SK-N-SH treated with all-trans-retinoic acid at 6 μM for 48 hours (cell line): ENCODE measurements at regions not wholly inside any gene's neighbourhood (a gene's known extent, or its start where the extent isn't known, plus 50 kb on each side); places are given as distances from the start of the nearest gene placed in this dataset.

ENCODE experiments used
- ATAC-seq: fragments of 200-7000 bp; cut with Tn5 transposase; 3 replicates; pipeline ENCODE4 v1.9.1; 2020; ENCODE audit warnings: mild to moderate bottlenecking, moderate library complexity
- ARNTL ChIP-seq: fragments of 450-650 bp; formaldehyde crosslinking; IDR thresholded peaks from 2 replicates; pipeline ENCODE4 v1.5.0; 2020; ENCODE audit warnings: low read depth, mild to moderate bottlenecking, moderate library complexity, borderline replicate concordance
- BACH2 ChIP-seq: fragments of 250-450 bp; sonication (Bioruptor Pico); IDR thresholded peaks from 2 replicates; pipeline ENCODE4 v1.9.0; 2021; ENCODE audit warnings: mild to moderate bottlenecking, borderline replicate concordance
- CSDC2 ChIP-seq: fragments of 250-450 bp; sonication (Bioruptor Pico); IDR thresholded peaks from 2 replicates; pipeline ENCODE4 v1.5.0; 2020; ENCODE audit warnings: mild to moderate bottlenecking, moderate library complexity
- CSRNP3 ChIP-seq: fragments of 250-450 bp; sonication (Bioruptor Pico); IDR thresholded peaks from 2 replicates; pipeline ENCODE4 v1.5.1; 2021; ENCODE audit warnings: mild to moderate bottlenecking, moderate library complexity
- ESRRG ChIP-seq: fragments of 250-450 bp; sonication (Bioruptor Pico); IDR thresholded peaks from 2 replicates; pipeline ENCODE4 v1.6.1; 2021; ENCODE audit warnings: mild to moderate bottlenecking
- GLIS3 ChIP-seq: fragments of 250-450 bp; sonication (Bioruptor Pico); IDR thresholded peaks from 2 replicates; pipeline ENCODE4 v1.5.0; 2020; ENCODE audit warnings: mild to moderate bottlenecking, moderate library complexity
- ISL1 ChIP-seq: fragments of 250-450 bp; sonication (Bioruptor Pico); IDR thresholded peaks from 2 replicates; pipeline ENCODE4 v2.1.2; 2022; ENCODE audit warnings: mild to moderate bottlenecking, moderate library complexity
- OSR1 ChIP-seq: fragments of 250-450 bp; sonication (Bioruptor Pico); IDR thresholded peaks from 2 replicates; pipeline ENCODE4 v1.8.0; 2022; ENCODE audit warnings: moderate library complexity, mild to moderate bottlenecking, inconsistent platforms
- PATZ1 ChIP-seq: fragments of 250-450 bp; sonication (Bioruptor Pico); IDR thresholded peaks from 2 replicates; pipeline ENCODE4 v1.8.0; 2020; ENCODE audit warnings: mild to moderate bottlenecking, moderate library complexity, borderline replicate concordance
- PPARA ChIP-seq: fragments of 250-450 bp; sonication (Bioruptor Pico); IDR thresholded peaks from 2 replicates; pipeline ENCODE4 v1.5.0; 2020; ENCODE audit warnings: mild to moderate bottlenecking, borderline replicate concordance
- RARB ChIP-seq: fragments of 250-450 bp; sonication (Bioruptor Pico); IDR thresholded peaks from 2 replicates; pipeline ENCODE4 v1.8.0; 2021; ENCODE audit warnings: mild to moderate bottlenecking, moderate library complexity
- SNAI2 ChIP-seq: fragments of 250-450 bp; sonication (Bioruptor Pico); IDR thresholded peaks from 2 replicates; pipeline ENCODE4 v1.5.0; 2020; ENCODE audit warnings: mild to moderate bottlenecking, moderate library complexity
- TCF4 ChIP-seq: fragments of 250-450 bp; sonication (Bioruptor Pico); IDR thresholded peaks from 2 replicates; pipeline ENCODE4 v1.8.0; 2021; ENCODE audit warnings: mild to moderate bottlenecking, moderate library complexity, borderline replicate concordance
- TOX ChIP-seq: fragments of 250-450 bp; sonication (Bioruptor Pico); IDR thresholded peaks from 2 replicates; pipeline ENCODE4 v1.8.0; 2021; ENCODE audit warnings: mild to moderate bottlenecking, moderate library complexity, borderline replicate concordance
- TSHZ2 ChIP-seq: fragments of 250-450 bp; sonication (Bioruptor Pico); IDR thresholded peaks from 2 replicates; pipeline ENCODE4 v1.5.0; 2020; ENCODE audit warnings: mild to moderate bottlenecking, moderate library complexity
- ZC3H10 ChIP-seq: fragments of 250-450 bp; sonication (Bioruptor Pico); IDR thresholded peaks from 2 replicates; pipeline ENCODE4 v1.5.1; 2021; ENCODE audit warnings: mild to moderate bottlenecking, moderate library complexity
- ZFP3 ChIP-seq: fragments of 250-450 bp; sonication (Bioruptor Pico); IDR thresholded peaks from 2 replicates; pipeline ENCODE4 v1.5.0; 2020; ENCODE audit warnings: mild to moderate bottlenecking, moderate library complexity
- ZFP30 ChIP-seq: fragments of 450-650 bp; formaldehyde crosslinking; IDR thresholded peaks from 2 replicates; pipeline ENCODE4 v1.5.0; 2022; ENCODE audit warnings: mild to moderate bottlenecking, moderate library complexity
- ZNF565 ChIP-seq: fragments of 450-650 bp; formaldehyde crosslinking; conservative IDR thresholded peaks from 2 replicates; pipeline ENCODE4 v1.5.0; 2020; ENCODE audit warnings: low read depth, mild to moderate bottlenecking, moderate library complexity
- ZNF70 ChIP-seq: fragments of 450-650 bp; formaldehyde crosslinking; IDR thresholded peaks from 2 replicates; pipeline ENCODE4 v1.5.0; 2020; ENCODE audit warnings: mild to moderate bottlenecking, moderate library complexity
- ZNF8 ChIP-seq: fragments of 450-650 bp; formaldehyde crosslinking; IDR thresholded peaks from 2 replicates; pipeline ENCODE4 v1.5.0; 2020; ENCODE audit warnings: mild to moderate bottlenecking, moderate library complexity
- TF ChIP-seq, protein P1 (sequence below): fragments of 250-450 bp; sonication (Bioruptor Pico); IDR thresholded peaks from 2 replicates; pipeline ENCODE4 v1.5.1; 2020; ENCODE audit warnings: low read depth, mild to moderate bottlenecking, moderate library complexity

DNA sequence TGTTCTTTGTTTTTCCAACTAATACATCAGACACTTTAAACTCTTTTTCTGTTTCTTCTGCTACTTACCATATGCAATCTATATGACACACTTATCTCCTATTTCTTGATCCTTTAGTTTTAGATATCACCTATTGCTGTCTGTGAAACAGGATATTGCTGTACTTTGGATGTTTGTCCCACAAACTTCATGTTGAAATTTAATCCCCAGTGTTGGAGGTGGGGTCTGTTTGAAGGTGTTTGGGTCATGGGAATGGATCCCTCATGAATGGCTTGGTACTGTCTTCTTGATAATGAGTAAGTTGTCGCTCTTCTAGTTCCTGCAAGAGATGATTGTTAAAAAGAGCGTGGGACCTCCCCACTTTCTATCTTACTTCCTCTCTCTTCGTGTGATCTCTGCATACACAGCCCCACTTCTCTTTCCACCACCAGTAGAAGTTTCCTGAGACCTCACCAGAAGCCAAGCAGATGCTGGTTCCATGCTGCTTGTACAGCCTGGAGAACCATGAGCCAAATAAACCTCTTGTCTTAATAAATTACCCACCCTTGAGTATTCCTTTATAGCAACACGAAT lies 244.2 kb downstream of the NHLRC3 start:
- no peak for TF ChIP-seq ZNF70 (CRISPR knock-in tag)
- TF ChIP-seq, protein P1, sequence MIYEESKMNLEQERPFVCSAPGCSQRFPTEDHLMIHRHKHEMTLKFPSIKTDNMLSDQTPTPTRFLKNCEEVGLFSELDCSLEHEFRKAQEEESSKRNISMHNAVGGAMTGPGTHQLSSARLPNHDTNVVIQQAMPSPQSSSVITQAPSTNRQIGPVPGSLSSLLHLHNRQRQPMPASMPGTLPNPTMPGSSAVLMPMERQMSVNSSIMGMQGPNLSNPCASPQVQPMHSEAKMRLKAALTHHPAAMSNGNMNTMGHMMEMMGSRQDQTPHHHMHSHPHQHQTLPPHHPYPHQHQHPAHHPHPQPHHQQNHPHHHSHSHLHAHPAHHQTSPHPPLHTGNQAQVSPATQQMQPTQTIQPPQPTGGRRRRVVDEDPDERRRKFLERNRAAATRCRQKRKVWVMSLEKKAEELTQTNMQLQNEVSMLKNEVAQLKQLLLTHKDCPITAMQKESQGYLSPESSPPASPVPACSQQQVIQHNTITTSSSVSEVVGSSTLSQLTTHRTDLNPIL (CRISPR knock-in tag), result no peak
- no peak for TF ChIP-seq PPARA
- TF ChIP-seq TOX (CRISPR knock-in tag), result no peak
- no peak for TF ChIP-seq ISL1
- no peak for TF ChIP-seq RARB
- TF ChIP-seq ZNF565 (CRISPR knock-in tag), result no peak
- no peak for TF ChIP-seq TCF4 (CRISPR knock-in tag)
- no peak for TF ChIP-seq ZNF8 (CRISPR knock-in tag)
- TF ChIP-seq TSHZ2 (CRISPR knock-in tag), result no peak
- no peak for TF ChIP-seq CSDC2
- TF ChIP-seq ZFP30, result no peak
- no peak for TF ChIP-seq OSR1 (CRISPR knock-in tag)
- TF ChIP-seq ARNTL (CRISPR knock-in tag), result no peak
- TF ChIP-seq ESRRG (CRISPR knock-in tag), result no peak
- TF ChIP-seq SNAI2, result no peak
- no peak for TF ChIP-seq ZFP3 (CRISPR knock-in tag)
- no peak for TF ChIP-seq CSRNP3 (CRISPR knock-in tag)
- TF ChIP-seq ZC3H10, result no peak
- no peak for ATAC-seq

DNA sequence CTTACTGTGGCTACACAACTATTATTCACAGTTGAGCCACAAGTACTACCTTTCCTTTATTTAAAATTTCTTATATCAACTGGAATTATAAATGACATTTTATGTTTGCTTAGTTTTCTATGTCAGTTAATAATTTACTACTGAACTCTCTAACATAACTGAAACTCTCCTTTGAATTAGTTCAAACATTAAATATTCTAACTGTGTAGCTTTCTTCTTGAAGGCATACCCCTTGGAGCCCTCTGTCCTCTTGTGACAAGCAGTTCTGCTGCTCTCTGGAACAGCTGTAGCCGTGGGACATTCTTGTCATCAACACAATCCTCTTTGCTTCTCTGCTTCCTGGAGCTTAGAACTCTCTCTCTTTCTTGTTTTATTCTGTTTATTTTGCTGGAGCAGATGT lies 244.8 kb downstream of the NHLRC3 start:
- no peak for ATAC-seq
- TF ChIP-seq CSRNP3 (CRISPR knock-in tag) (no peak), RARB (no peak), ZFP3 (CRISPR knock-in tag) (no peak), GLIS3 (CRISPR knock-in tag) (no peak), BACH2 (CRISPR knock-in tag) (no peak), TCF4 (CRISPR knock-in tag) (no peak)

DNA sequence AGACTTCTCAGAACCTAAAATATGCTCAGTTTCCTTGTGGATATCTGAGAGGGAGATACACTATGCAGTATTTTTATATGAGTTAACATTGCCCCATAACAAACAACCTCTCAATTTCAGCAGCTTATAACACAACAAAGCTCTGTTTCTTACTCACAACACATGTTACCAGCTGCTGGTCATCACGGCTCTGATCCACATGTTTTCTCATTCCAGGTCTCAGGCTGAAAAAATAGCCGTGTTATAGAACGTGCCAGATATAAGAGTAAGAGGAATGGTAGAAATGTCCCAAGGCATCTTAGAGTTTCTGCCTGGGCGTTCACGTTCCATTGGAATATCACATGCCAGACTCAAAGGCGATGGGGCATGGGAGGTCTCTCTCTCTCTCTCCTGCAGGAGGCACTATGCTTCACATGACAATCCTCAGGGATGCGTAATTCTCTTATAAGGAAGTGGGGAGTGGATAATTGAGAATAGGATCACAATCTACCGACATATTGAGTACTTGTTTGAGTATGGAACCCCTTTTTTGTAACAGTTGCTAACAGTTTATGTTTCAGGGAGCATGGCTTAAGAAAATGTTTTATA lies 246.6 kb downstream of the NHLRC3 start:
- no peak for ATAC-seq
- no peak for TF ChIP-seq ZFP3 (CRISPR knock-in tag)
- no peak for TF ChIP-seq RARB
- TF ChIP-seq OSR1 (CRISPR knock-in tag), result no peak
- no peak for TF ChIP-seq ZNF70 (CRISPR knock-in tag)
- no peak for TF ChIP-seq PATZ1 (CRISPR knock-in tag)
- TF ChIP-seq BACH2 (CRISPR knock-in tag), result no peak
- no peak for TF ChIP-seq TOX (CRISPR knock-in tag)
- no peak for TF ChIP-seq PPARA
- no peak for TF ChIP-seq ZC3H10
- TF ChIP-seq ZNF565 (CRISPR knock-in tag), result no peak
- no peak for TF ChIP-seq CSRNP3 (CRISPR knock-in tag)
- no peak for TF ChIP-seq ISL1
- TF ChIP-seq ARNTL (CRISPR knock-in tag), result no peak
- TF ChIP-seq CSDC2, result no peak
- no peak for TF ChIP-seq SNAI2
